A673 (cell line): ENCODE measurements at regions not wholly inside any gene's neighbourhood (a gene's known extent, or its start where the extent isn't known, plus 50 kb on each side); places are given as distances from the start of the nearest gene placed in this dataset.

Experiments used
- CTCF ChIP-seq: fragments of 300-800, 200-600 bp; sonication (generic); conservative IDR thresholded peaks from 2 replicates; pipeline ENCODE4 v1.5.1; 2017; ENCODE audit warnings: low read depth, mild to moderate bottlenecking, antibody characterized with exemption, low read length, moderate library complexity, mixed read lengths
- EZH2 ChIP-seq: fragments of 200-600 bp; sonication (generic); IDR thresholded peaks from 2 replicates; pipeline ENCODE4 v1.6.1; 2017; ENCODE audit warnings: borderline replicate concordance, low read depth, mild to moderate bottlenecking, mixed read lengths, antibody characterized with exemption, low read length; ENCODE audit not compliant: poor library complexity, severe bottlenecking

GRCh38 chr11:80519596-80520506, 1079.0 kb upstream of the TENM4 start:
- TF ChIP-seq CTCF (no peak), EZH2 (no peak)
